NCI-H345 (cell line): ENCODE measurements at regions not wholly inside any gene's neighbourhood (a gene's known extent, or its start where the extent isn't known, plus 50 kb on each side); places are given as distances from the start of the nearest gene placed in this dataset.
A peak's percentile ranks its signal among the peaks of the same experiment; 100 is the strongest.

Experiments
- DNase-seq: peaks from one replicate; lab custom pipeline; 2025; lab: John Stamatoyannopoulos, UW

DNA sequence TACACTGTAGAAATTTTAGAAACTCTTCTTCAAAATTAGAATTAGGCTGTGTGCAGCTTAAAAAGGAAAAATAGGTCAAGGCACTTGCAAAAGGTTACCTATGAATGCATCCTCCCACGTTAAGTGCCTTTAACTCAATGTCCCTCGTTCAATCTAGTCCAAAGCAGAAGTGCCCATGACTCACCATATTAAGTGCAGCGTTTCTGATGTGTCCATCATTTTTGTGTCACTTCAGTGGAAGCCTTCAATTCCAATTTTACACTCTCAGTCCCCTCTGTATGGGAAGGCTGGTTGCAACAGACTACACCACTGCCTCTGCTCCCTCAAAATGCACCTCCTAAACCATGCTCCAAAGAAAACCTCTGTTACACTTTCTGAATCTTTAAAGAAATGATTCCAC lies 53.4 kb downstream of the FOXB1 start:
- no peak for DNase-seq

GRCh38 chr15:60059186-60059585 lies 55.1 kb downstream of the FOXB1 start:
- DNase-seq, result no peak

GRCh38 chr15:60061758-60062157 lies 57.6 kb downstream of the FOXB1 start:
- DNase-seq, result no peak

GRCh38 chr15:60062826-60063225 lies 58.7 kb downstream of the FOXB1 start:
- no peak for DNase-seq

DNA sequence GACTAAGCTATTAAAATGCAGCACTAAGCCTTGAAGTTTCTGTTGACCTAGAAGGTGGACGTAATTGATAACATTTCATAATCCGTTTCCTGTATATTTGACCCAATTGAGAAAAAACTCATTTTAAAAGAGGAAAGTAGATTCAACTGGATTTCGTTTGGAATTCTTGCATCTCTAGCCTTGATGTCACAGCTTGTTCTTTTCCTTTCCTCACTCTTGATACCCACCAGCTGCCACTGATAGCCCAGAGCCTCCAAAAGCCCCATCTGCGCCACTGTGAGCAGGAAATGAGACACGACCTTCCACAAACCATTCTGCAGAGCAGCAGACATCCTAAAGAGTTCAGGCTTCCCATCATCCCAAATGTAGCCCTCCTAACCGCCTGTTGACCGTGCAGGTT lies 61.8 kb downstream of the FOXB1 start:
- no peak for DNase-seq

DNA sequence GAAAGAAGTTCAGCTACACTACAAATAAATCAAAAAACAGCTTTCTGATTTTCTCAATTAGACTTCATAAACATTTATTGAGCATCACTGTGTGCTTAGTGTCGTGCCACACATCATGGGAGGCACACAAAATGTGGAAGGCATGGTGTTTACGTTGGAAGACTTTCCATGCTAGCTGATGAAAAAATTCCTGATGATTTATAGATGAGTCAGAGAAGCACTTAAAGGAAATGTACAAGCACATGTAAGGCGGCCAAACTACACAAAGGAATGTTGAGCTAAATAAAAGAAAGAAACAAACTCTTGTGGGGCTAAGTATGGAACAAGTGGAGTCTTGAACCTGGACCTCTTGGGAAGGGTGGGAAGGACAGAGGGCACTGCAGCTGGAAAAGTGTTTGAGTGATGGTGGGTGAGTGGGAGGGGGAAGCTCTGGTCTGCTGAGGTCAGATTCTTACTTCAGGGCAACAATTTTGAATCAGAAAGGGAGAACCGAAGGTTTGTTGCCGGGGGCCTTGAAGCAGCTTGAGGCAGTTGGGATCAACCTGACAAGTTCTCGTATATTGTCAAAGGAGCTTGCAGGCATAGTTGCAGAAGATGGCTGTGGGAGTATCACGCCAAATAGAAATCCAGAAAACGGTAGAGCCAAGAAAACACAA lies 66.9 kb downstream of the FOXB1 start:
- no peak for DNase-seq

DNA sequence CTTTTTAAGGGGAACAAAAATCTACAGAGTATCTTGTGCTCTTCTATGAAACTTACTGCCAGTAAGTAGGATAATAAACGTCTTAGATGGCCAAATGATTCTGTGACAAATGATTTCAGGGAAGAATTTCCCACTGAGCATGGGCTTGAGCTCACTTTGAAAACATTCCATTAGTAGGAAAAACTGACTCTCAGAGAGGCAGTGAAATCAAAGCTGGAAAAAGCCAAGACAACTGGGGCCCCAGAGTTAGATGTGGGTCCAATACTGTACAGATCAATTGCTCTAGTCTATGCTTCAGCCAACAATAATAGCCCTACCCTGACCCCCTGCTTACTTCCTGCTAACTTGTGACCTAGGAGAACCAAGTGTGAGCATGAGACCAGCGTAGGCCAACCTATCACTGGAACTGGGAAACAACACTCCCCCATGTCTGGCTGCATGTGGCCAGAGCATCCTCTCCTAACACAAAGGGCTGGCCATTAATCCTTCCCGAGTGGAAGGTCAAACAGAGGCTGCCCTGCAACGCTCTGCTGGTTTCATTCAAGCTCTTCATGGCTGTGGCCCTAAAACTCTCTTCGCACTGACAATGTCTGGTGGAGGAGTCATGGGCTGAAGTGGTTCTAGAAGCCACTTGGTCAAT lies 68.8 kb downstream of the FOXB1 start:
- DNase-seq, result no peak

DNA sequence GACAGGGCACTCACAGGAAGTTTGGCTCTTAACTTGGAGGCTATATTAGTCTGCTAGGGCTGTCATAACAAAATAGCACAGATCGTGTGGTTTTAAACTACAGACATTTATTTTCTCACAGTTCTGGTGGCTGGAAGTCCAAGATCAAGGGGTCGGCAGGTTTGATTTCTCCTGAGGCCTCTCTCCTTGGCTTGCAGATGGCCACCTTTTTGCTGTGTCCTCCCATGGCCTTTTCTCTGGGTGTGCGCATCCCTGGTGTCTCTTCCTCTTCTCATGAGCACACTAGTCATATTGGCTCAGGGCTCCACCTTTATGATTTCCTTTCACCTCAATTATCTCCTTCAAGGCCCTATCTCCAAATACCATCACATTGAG lies 69.3 kb downstream of the FOXB1 start:
- no peak for DNase-seq

GRCh38 chr15:60074181-60074885 lies 70.2 kb downstream of the FOXB1 start:
- DNase-seq, result peak; percentile 38

DNA sequence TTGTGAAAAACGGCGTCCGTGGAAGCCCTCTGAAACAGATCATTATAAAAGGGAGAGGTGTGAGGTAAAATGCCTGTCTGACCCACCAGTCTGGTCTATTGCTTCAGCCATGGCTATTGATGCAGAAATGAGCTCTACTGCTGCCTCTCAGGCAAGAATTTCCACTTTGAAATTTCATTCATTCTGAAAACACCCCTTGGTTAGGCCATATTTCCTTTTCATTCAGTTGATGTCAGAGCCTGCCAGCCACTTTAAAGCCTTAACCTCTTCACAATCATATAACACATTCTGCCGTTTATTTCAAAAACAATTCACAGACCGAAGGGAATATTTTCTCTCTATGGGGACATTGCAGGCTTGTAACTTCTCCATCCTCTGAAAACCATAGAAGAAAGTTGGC lies 71.9 kb downstream of the FOXB1 start:
- no peak for DNase-seq

GRCh38 chr15:60076582-60077276 lies 72.6 kb downstream of the FOXB1 start:
- peak; percentile 53 for DNase-seq

DNA sequence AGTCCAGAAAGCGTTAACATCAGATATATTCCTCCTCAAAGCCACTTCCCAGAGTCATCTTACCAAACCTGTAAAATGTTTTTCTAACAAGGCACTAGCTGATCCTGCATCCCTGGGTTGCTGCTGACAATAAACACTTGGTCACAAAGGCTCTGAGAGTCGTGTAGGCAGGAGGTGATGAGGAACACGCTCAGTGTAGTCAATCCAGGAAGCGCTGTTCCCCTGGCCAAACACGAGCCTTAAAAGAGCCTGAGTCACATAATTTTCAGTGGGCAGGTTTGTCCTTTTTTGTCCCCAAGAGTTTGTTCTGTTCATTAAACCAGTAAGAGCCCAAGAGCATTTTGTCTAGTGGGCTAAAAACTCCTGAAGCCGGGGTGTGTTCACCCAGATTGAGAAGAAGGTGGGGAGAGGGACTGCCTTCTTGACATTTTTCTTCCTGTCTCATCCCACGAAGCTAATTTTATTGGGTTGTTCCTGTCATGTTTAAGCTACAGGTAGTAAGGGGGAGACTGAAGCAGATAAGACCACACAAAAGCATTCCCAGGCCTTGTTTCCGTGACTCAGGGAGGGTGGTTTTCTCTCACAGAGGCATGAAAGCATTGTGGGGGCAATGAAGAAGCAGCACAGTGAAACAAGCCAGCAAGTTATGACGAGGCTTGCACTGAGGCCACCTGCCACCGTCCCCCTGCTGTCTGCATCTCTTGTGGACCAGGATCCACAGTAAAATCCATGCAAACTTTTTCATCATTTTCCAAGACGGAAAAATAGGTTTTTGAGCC lies 73.7 kb downstream of the FOXB1 start:
- peak; percentile 2 for DNase-seq

DNA sequence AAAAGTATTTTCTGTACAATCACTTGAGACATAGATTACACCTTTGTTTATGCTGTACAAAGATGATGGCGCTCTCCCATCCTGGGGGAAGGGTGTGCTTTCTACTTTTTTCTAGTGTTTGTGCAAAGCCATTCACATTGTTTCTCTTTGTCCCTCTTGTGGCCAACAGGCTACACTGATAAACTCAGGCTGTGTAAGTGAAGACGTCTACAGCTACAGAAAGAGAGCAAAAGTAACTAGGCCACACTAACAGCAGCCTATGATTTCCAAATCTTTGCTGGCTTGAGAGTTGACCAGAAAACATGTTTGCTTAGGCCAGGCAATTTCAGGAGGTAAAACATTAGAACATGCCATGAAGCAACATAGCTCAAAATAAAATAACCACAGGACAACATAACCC lies 75.1 kb downstream of the FOXB1 start:
- DNase-seq, result no peak

- DNase-seq, result no peak
Observed at GRCh38 chr15:60081976-60082375, 77.9 kb downstream of the FOXB1 start.

GRCh38 chr15:60083318-60083717 lies 79.2 kb downstream of the FOXB1 start:
- no peak for DNase-seq

GRCh38 chr15:60086681-60087429 lies 82.7 kb downstream of the FOXB1 start:
- DNase-seq, result no peak

DNA sequence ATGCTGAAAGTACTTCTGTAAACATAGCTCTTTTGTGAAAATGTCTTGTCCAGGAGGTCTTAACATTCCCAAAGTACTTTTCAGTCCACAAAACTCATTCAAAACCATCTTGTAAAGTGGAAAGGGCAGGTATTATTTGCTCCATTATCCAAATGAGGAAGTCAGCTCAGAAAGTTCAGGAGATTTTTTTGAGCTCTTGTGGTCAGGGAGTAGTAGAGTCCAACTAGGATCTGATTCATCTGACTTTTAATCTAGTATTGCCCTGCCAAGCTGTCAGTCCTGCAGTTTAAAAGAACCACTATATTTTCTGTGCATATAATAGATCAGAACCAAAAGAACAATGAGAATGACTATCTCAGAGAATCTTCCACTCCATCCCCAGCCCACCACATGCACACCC lies 83.5 kb downstream of the FOXB1 start:
- no peak for DNase-seq

GRCh38 chr15:60090747-60091146 lies 86.6 kb downstream of the FOXB1 start:
- no peak for DNase-seq

GRCh38 chr15:60091157-60091556 lies 87.0 kb downstream of the FOXB1 start:
- DNase-seq, result no peak

DNA sequence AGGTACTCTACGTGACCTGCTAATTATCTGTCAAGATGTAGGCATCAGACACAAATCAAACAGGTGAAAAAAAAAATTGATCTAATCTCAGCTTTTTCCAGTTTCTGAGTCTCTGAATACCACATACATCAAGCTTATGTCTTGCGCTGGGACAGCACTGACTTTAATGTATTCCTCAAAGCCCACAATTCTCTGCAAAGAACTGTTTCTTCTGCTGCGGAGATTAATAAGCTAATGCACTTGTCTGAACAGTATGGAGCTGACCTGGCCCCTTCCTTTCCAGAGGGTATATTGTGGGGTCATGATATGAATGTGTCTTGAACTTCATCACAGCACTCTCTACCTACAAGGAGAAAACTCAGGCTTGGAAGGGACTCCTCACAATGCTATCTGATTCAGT lies 87.8 kb downstream of the FOXB1 start:
- DNase-seq, result no peak
